GM12872 (cell line): ENCODE measurements at regions not wholly inside any gene's neighbourhood (a gene's known extent, or its start where the extent isn't known, plus 50 kb on each side); places are given as distances from the start of the nearest gene placed in this dataset.

ENCODE experiments used
- CTCF ChIP-seq: IDR thresholded peaks from 3 replicates; pipeline ENCODE4 v1.5.1; 2011; ENCODE audit warnings: low read depth, mild to moderate bottlenecking, low read length, moderate library complexity; ENCODE audit not compliant: insufficient read depth

DNA sequence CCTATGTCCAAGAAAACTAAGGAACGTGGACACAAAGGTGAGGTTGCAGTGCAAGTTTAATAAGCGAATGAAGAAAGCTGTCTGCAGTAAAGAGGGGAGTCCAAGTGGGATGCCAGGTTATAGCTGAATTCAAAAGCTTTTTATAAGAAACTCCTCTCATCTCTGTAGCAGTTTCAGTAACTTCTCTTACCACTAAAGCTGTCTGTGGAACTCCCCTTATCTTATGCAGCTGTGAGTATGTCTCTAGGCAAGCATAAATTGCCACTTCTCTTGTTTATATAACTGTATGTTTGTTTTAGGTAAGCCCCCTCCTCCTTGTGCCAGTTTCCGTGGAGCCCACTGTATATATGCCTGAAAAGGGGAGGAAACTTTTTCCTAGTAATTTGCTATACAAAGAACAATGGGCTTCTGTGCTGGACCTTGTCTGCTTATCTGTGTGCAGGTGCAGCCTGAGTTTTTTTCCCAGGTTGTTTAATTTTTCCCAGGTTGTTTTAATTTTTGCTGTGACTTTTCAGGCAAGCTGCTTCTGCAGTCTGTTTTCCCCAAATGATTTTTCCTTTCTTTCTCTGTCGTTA is 875.1 kb upstream of the EPHA6 start:
- TF ChIP-seq CTCF, result no peak

- no peak for TF ChIP-seq CTCF
Observed at GRCh38 chr3:95965704-95966336, 848.6 kb upstream of the EPHA6 start.

DNA sequence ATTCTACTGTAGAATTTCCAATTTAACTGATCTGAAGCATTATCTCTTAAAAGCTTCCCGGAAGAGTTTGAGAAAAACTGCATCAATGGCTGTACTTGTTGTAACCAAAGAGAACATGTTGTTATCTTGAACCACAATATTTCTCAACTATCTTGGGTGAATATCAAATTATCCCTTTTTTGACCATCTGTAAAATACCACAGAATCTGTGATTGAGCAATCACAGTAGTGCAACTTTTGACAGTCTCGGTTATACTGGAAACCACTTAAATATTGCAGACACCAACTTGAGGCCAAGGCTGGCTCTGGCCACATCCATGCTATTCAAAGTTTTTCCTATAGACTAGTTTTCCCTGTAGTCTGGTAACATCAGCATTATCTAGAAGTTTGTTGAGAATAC is 842.8 kb upstream of the EPHA6 start:
- TF ChIP-seq CTCF, result no peak

GRCh38 chr3:95994338-95994737 is 820.1 kb upstream of the EPHA6 start:
- TF ChIP-seq CTCF, result no peak

DNA sequence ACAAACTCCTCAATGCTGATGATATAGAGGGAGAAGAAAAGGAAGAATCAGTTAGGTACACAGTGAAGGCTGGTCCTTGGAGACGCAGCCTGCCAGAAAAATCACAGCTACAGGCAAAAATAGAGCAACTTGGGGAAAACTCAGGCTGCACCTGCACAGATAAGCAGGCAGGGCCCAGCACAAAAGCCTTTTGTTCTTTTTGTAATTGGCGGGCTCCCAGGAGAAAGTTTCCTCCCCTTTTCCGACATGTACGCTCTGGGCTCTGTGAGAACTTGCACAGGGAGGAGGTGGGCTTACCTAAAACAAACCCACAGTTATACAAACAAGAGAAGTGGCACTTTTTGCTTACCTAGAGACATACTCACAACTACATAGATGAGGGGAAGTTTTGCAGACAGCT is 813.4 kb upstream of the EPHA6 start:
- no peak for TF ChIP-seq CTCF

GRCh38 chr3:96007650-96008195 is 806.7 kb upstream of the EPHA6 start:
- TF ChIP-seq CTCF, result no peak

DNA sequence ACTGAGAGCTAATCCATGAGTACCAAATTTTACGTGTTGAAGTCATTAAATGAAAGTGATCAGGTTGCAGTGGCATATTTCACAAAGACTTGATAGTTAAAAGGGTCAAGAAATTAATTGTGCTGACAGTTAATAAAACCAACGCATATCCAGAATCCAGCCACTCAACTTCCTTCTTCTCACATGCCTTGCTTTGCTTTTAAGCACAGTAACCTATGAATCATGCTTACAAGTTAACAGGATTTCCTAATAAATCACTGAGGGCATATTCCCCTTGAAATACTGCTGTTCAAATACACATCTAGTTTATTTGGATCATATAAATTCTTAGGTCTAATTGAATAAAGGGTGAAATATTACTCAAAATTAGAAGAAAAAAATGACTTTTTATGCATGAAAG is 801.5 kb upstream of the EPHA6 start:
- no peak for TF ChIP-seq CTCF
